GM12878 (cell line): ENCODE measurements at regions not wholly inside any gene's neighbourhood (a gene's known extent, or its start where the extent isn't known, plus 50 kb on each side); places are given as distances from the start of the nearest gene placed in this dataset.

Experiments
- ATAC-seq: fragments of 200-7000 bp; cut with Tn5 transposase; 3 replicates; pipeline ENCODE4 v1.9.1; 2020; ENCODE audit warnings: mild to moderate bottlenecking, moderate library complexity
- BruUV-seq: library from RNA; stranded (reverse); fragments of 400-500 nt; replicated peaks from 2 replicates; lab custom pipeline; 2021; lab: Mats Ljungman, UMichigan
- CTCF ChIA-PET: fragments of 300-600 bp; sonication (Branson Sonifier 250); formaldehyde crosslinking; extraction: SDS; loops from one replicate; lab custom pipeline; 2021; ENCODE audit warnings: inconsistent platforms; lab: Yijun Ruan, JAX
- POLR2A ChIA-PET: fragments of 350-600 bp; formaldehyde crosslinking; extraction: SDS; loops from one replicate; lab custom pipeline; 2021; ENCODE audit warnings: inconsistent platforms; lab: Charles Lee
- RAD21 ChIA-PET: fragments of 300-600 bp; sonication (Branson Sonifier 250); formaldehyde crosslinking; loops from one replicate; lab custom pipeline; 2023; ENCODE audit warnings: antibody characterized with exemption; ENCODE audit not compliant: unreplicated experiment; lab: Charles Lee
- SMC1A ChIA-PET: fragments of 300-600 bp; sonication (Branson Sonifier 250); formaldehyde crosslinking; loops from one replicate; lab custom pipeline; 2023; ENCODE audit not compliant: unreplicated experiment, uncharacterized antibody; lab: Charles Lee
- DNase-seq: peaks from one replicate; pipeline ENCODE4 v3.0.0-alpha.2; 2011; ENCODE audit warnings: low read depth, low spot score
- FAIRE-seq: peaks from 3 replicates; lab custom pipeline; 2011; peaks lifted over from hg19 to GRCh38; lab: Jason Lieb, UNC
- H2AFZ ChIP-seq: 2 replicates; pipeline ENCODE4 v1.6.0; 2011; ENCODE audit warnings: low read depth, low read length, control low read depth; ENCODE audit not compliant: control insufficient read depth
- H3K27ac ChIP-seq: 2 replicates; pipeline ENCODE4 v1.5.1; 2011; ENCODE audit warnings: control low read depth; ENCODE audit not compliant: control insufficient read depth, insufficient read depth
- H3K27me3 ChIP-seq, 2 experiments: replicated peaks in 1 of 2; 2 replicates each; pipeline versions ENCODE4 v1.6.0 to v1.6.1; 2011; ENCODE audit warnings: low read length in 1 of 2; ENCODE audit not compliant: control insufficient read depth in 2 of 2, insufficient read depth in 2 of 2
- H3K36me3 ChIP-seq, 2 experiments: 2 replicates each; pipeline ENCODE4 v1.5.1; 2011; ENCODE audit warnings: low read length in 1 of 2; ENCODE audit not compliant: control insufficient read depth in 2 of 2, insufficient read depth in 2 of 2
- H3K4me1 ChIP-seq: 2 replicates; pipeline ENCODE4 v1.6.1; 2011; ENCODE audit warnings: mild to moderate bottlenecking, low read length, moderate library complexity, mixed read lengths; ENCODE audit not compliant: control insufficient read depth, insufficient read depth
- H3K4me2 ChIP-seq: 2 replicates; pipeline ENCODE4 v1.6.0; 2011; ENCODE audit warnings: control low read depth; ENCODE audit not compliant: control insufficient read depth, insufficient read depth
- H3K4me3 ChIP-seq: fragments of 200-600 bp; sonication (generic); 2 replicates; pipeline ENCODE4 v1.5.1; 2016
- H3K79me2 ChIP-seq: 2 replicates; pipeline ENCODE4 v1.6.0; 2011; ENCODE audit warnings: low read length; ENCODE audit not compliant: control insufficient read depth, insufficient read depth
- H3K9ac ChIP-seq: 2 replicates; pipeline ENCODE4 v1.8.0; 2011; ENCODE audit warnings: low read length, control low read depth, mixed read lengths; ENCODE audit not compliant: control insufficient read depth, insufficient read depth
- H3K9me3 ChIP-seq: replicated peaks from 3 replicates; pipeline ENCODE4 v1.5.1; 2011; ENCODE audit warnings: mild to moderate bottlenecking, low read length; ENCODE audit not compliant: control insufficient read depth, insufficient read depth
- H4K20me1 ChIP-seq: 2 replicates; pipeline ENCODE4 v1.6.0; 2011; ENCODE audit not compliant: control insufficient read depth, insufficient read depth
- BACH1 ChIP-seq: fragments of 450-650 bp; IDR thresholded peaks from 2 replicates; pipeline ENCODE4 v1.6.1; 2017; ENCODE audit warnings: mild to moderate bottlenecking, borderline replicate concordance
- CHD1 ChIP-seq: IDR thresholded peaks from 2 replicates; pipeline ENCODE4 v1.6.1; 2012; ENCODE audit warnings: low read depth, low read length, improper control_type of control experiment
- EGR1 ChIP-seq, 2 experiments: IDR thresholded peaks; 1 replicate in 1 of 2; 2 replicates in 1 of 2; pipeline ENCODE4 v1.6.1; 2011 to 2012; ENCODE audit warnings: low read depth in 2 of 2, low read length in 2 of 2, borderline replicate concordance in 1 of 2, mild to moderate bottlenecking in 1 of 2, moderate library complexity in 1 of 2
- FOXM1 ChIP-seq: IDR thresholded peaks from 2 replicates; pipeline ENCODE4 v1.6.1; 2012; ENCODE audit warnings: low read depth, mild to moderate bottlenecking, inconsistent platforms, low read length, moderate library complexity
- HDAC6 ChIP-seq: fragments of 200-600 bp; sonication (generic); IDR thresholded peaks from one replicate; pipeline ENCODE4 v1.8.0; 2017; ENCODE audit warnings: antibody characterized with exemption; ENCODE audit not compliant: unreplicated experiment
- JUNB ChIP-seq: IDR thresholded peaks from 2 replicates; pipeline ENCODE4 v1.6.1; 2016; ENCODE audit warnings: antibody characterized with exemption, mild to moderate bottlenecking
- NR2F1 ChIP-seq: fragments of 450-650 bp; conservative IDR thresholded peaks from 2 replicates; pipeline ENCODE4 v1.6.1; 2017; ENCODE audit warnings: mild to moderate bottlenecking
- POLR2A ChIP-seq: IDR thresholded peaks from 2 replicates; pipeline ENCODE4 v1.6.1; 2011; ENCODE audit warnings: low read depth, mild to moderate bottlenecking, low read length
- TCF7 ChIP-seq: IDR thresholded peaks from 2 replicates; pipeline ENCODE4 v1.6.1; 2014; ENCODE audit warnings: antibody characterized with exemption, borderline replicate concordance
- WRNIP1 ChIP-seq: IDR thresholded peaks from 2 replicates; pipeline ENCODE4 v1.6.1; 2011; ENCODE audit warnings: low read depth, low read length, improper control_type of control experiment, borderline replicate concordance
- WGBS: methylation state at CpG from one replicate; pipeline ENCODE4 v1.1.6; 2016; ENCODE audit warnings: low lambda C conversion rate; ENCODE audit not compliant: insufficient replicate concordance, insufficient coverage; ENCODE audit errors: missing lambda C conversion rate; 5-methylcytosine and 5-hydroxymethylcytosine counted together
- in situ Hi-C: fragments of 300-500 bp; cut with MboI; formaldehyde crosslinking; loops from 9 replicates; pipeline ENCODE4 v1.14.3; 2018; ENCODE audit warnings: mixed read lengths
- intact Hi-C: fragments of 100-400 bp; cut with micrococcal nuclease; formaldehyde crosslinking; loops from one replicate; pipeline ENCODE4 v1.14.2; 2022; ENCODE audit not compliant: unreplicated experiment
- TF ChIP-seq, protein P1 (sequence below): IDR thresholded peaks from 2 replicates; pipeline ENCODE4 v1.6.1; 2011; ENCODE audit warnings: borderline replicate concordance, low read depth, mild to moderate bottlenecking, moderate library complexity, low read length; ENCODE audit not compliant: insufficient read depth, poor library complexity, severe bottlenecking

DNA sequence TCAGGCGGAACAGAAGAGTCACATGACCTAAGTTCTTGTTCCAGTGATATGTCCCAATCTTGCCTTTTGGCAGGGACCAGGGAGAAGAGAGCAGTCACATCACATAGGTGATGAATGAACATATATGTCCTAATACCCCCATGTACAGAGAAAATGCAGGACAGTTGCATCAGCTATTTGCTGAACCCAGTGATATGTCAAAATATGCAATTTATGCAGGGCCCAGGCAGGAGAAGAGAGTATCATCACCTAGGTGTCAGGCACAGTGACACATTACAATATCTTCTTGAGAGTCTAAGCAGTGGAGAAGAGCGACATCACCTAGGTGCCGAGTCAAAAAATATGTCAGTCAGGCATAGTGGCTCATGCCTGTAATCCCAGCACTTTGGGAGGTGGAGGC is 139.9 kb downstream of the ZNF675 start:
- no peak overlapping the region for H3K4me3 ChIP-seq
- no peaks in the 10 kb centered on the region for H4K20me1 ChIP-seq
- no peak overlapping the region for H3K27ac ChIP-seq
- ChIA-PET RAD21 (no interaction called here), SMC1A (interaction anchor here (0.6 kb wide), 1 partner anchor 1764 kb away, joined by 3 read pairs; no protein-coding TSS in a partner anchor), POLR2A (no interaction called here), CTCF (no interaction called here)
- no peak overlapping the region for H3K9ac ChIP-seq
- no peaks in the 10 kb centered on the region; the same call in 2 of the 3 replicates for H3K9me3 ChIP-seq
- FAIRE-seq: no peak
- intact Hi-C loops (no loop called here), in situ Hi-C loops (no loop called here)
- no peaks in the 10 kb centered on the region for H3K36me3 ChIP-seq
- H2AFZ ChIP-seq: no peak overlapping the region
- TF ChIP-seq HDAC6: no peak
- no peak for TF ChIP-seq NR2F1
- TF ChIP-seq BACH1: no peak
- TF ChIP-seq JUNB: no peak
- no peak for TF ChIP-seq EGR1 (IDR thresholded peaks at IDR 0.05; ENCODE audit: borderline replicate concordance in 1 of 2, low read depth in 2 of 2, low read length in 2 of 2)
- TF ChIP-seq WRNIP1: no peak
- no peak for TF ChIP-seq TCF7
- no peak for TF ChIP-seq POLR2A
- TF ChIP-seq, protein P1, sequence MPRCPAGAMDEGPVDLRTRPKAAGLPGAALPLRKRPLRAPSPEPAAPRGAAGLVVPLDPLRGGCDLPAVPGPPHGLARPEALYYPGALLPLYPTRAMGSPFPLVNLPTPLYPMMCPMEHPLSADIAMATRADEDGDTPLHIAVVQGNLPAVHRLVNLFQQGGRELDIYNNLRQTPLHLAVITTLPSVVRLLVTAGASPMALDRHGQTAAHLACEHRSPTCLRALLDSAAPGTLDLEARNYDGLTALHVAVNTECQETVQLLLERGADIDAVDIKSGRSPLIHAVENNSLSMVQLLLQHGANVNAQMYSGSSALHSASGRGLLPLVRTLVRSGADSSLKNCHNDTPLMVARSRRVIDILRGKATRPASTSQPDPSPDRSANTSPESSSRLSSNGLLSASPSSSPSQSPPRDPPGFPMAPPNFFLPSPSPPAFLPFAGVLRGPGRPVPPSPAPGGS: no peak
- no peak for TF ChIP-seq CHD1
- TF ChIP-seq FOXM1: no peak
- DNase-seq: no peak
- ATAC-seq: no peak
- BruUV-seq: no TSS peak
- no peak overlapping the region for H3K4me2 ChIP-seq
- H3K79me2 ChIP-seq: no peaks in the 10 kb centered on the region
- H3K4me1 ChIP-seq: no peaks in the 10 kb centered on the region
- no peaks in the 10 kb centered on the region for H3K27me3 ChIP-seq
- 25% methylated on average over 3 of the region's 3 CpGs for WGBS
